Upper lobe of right lung (tissue), 1 donor: ENCODE measurements at regions not wholly inside any gene's neighbourhood (a gene's known extent, or its start where the extent isn't known, plus 50 kb on each side); places are given as distances from the start of the nearest gene placed in this dataset.

Experiments used
- ATAC-seq: fragments of 200-7000 bp; cut with Tn5 transposase; one replicate; pipeline ENCODE4 v1.9.1; 2020; ENCODE audit warnings: mild to moderate bottlenecking, moderate library complexity
- DNase-seq: peaks from one replicate; pipeline ENCODE4 v3.0.0-alpha.2; 2020
- H3K27ac ChIP-seq: fragments of 200-600 bp; one replicate; pipeline ENCODE4 v1.8.0; 2022
- H3K27me3 ChIP-seq: fragments of 200-600 bp; one replicate; pipeline ENCODE4 v1.8.0; 2022; ENCODE audit warnings: mild to moderate bottlenecking
- H3K36me3 ChIP-seq: fragments of 200-600 bp; one replicate; pipeline ENCODE4 v1.8.0; 2022
- H3K4me1 ChIP-seq: fragments of 200-600 bp; one replicate; pipeline ENCODE4 v1.8.0; 2022
- H3K4me3 ChIP-seq: fragments of 200-600 bp; one replicate; pipeline ENCODE4 v1.8.0; 2022; ENCODE audit warnings: mild to moderate bottlenecking
- H3K9me3 ChIP-seq: fragments of 200-600 bp; one replicate; pipeline ENCODE4 v1.8.0; 2022
- intact Hi-C: fragments of 100-400 bp; cut with DNase I; formaldehyde crosslinking; loops from one replicate; pipeline ENCODE4 v1.11.0; 2022
- TF ChIP-seq, protein P1 (sequence below): fragments of 200-600 bp; IDR thresholded peaks from one replicate; pipeline ENCODE4 v1.8.0; 2022; ENCODE audit warnings: antibody characterized with exemption
- donor health status: DM: no; HTN: yes; CAD: no; lungs with severe emphysema.

DNA sequence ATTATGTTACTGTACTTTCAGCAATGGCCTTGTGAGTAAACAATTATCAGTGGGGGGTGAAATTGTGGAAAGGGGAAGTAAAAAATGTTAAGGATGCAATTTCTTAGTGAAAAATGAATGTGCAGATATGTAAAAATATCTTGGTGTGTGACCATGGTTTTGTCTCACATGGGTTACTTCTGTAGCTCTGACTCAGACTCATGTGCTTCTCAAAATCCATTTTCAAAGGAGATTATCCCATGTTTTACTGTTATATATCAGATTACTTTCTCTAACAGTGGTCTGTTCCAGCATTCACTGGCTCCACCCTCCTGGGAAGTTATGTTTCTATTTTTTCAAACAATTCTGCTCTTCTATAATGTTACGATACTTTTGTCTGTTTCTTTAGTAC is 298.2 kb upstream of the COL3A1 start:
- Histone ChIP-seq H3K27ac (no peak overlapping the region), H3K36me3 (no peaks in the 10 kb centered on the region), H3K4me3 (no peak overlapping the region), H3K9me3 (no peaks in the 10 kb centered on the region), H3K4me1 (no peaks in the 10 kb centered on the region), H3K27me3 (no peaks in the 10 kb centered on the region)
- TF ChIP-seq, protein P1, sequence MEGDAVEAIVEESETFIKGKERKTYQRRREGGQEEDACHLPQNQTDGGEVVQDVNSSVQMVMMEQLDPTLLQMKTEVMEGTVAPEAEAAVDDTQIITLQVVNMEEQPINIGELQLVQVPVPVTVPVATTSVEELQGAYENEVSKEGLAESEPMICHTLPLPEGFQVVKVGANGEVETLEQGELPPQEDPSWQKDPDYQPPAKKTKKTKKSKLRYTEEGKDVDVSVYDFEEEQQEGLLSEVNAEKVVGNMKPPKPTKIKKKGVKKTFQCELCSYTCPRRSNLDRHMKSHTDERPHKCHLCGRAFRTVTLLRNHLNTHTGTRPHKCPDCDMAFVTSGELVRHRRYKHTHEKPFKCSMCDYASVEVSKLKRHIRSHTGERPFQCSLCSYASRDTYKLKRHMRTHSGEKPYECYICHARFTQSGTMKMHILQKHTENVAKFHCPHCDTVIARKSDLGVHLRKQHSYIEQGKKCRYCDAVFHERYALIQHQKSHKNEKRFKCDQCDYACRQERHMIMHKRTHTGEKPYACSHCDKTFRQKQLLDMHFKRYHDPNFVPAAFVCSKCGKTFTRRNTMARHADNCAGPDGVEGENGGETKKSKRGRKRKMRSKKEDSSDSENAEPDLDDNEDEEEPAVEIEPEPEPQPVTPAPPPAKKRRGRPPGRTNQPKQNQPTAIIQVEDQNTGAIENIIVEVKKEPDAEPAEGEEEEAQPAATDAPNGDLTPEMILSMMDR: no peak
- DNase-seq: no peak
- intact Hi-C loops: no loop called here
- no peak for ATAC-seq

DNA sequence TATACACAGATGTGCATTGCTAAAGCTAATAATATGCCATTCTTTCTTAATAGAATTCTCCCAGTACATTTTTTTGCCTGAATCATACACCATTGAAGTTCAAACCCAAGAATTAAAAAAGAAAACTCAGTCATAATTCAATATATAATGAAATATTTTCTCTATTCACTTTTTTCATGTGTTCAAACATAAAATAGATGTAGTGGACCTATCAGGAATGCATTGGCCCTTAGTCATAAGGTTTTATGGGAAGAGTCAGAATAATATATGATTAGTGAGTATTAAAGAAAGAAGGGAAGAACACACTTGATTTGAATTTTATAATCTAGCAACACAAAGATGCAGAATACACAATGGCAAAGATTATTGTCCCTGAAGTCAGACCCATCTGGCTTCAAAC is 297.0 kb upstream of the COL3A1 start:
- no peak for ATAC-seq
- Histone ChIP-seq H3K4me1 (no peaks in the 10 kb centered on the region), H3K36me3 (no peaks in the 10 kb centered on the region), H3K27me3 (no peaks in the 10 kb centered on the region), H3K27ac (no peak overlapping the region), H3K4me3 (no peak overlapping the region), H3K9me3 (no peaks in the 10 kb centered on the region)
- intact Hi-C loops: no loop called here
- no peak for DNase-seq
- TF ChIP-seq, protein P1: no peak

GRCh38 chr2:188678882-188679281 is 295.3 kb upstream of the COL3A1 start:
- no peaks in the 10 kb centered on the region for H3K4me1 ChIP-seq
- DNase-seq: no peak
- H3K27ac ChIP-seq: no peak overlapping the region
- H3K9me3 ChIP-seq: no peaks in the 10 kb centered on the region
- H3K27me3 ChIP-seq: no peaks in the 10 kb centered on the region
- H3K36me3 ChIP-seq: no peaks in the 10 kb centered on the region
- intact Hi-C loops: no loop called here
- no peak overlapping the region for H3K4me3 ChIP-seq
- ATAC-seq: no peak
- TF ChIP-seq, protein P1: no peak

GRCh38 chr2:188682838-188683237 is 291.3 kb upstream of the COL3A1 start:
- H3K4me3 ChIP-seq: no peak overlapping the region
- no peaks in the 10 kb centered on the region for H3K4me1 ChIP-seq
- no peaks in the 10 kb centered on the region for H3K36me3 ChIP-seq
- H3K27me3 ChIP-seq: no peaks in the 10 kb centered on the region
- H3K9me3 ChIP-seq: no peaks in the 10 kb centered on the region
- intact Hi-C loops: no loop called here
- no peak for ATAC-seq
- DNase-seq: no peak
- H3K27ac ChIP-seq: no peak overlapping the region
- TF ChIP-seq, protein P1: no peak

DNA sequence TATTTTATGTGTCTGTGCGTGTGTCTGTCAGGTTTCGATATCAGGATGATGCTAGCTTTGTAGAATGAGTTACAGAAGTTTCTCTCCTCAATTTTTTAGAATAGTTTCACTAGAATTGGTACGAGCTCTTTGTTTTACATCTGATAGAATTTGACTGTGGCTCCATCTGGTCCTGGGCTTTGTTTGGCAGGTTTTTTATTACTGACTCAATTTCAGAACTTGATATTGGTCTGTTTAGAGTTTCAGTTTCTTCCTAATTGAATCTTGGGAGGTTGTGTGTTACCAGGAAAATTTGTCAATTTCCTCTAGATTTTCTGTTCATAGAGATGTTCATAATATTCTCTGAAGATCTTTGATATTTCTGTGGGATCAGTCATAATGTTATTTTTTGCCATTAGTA is 289.4 kb upstream of the COL3A1 start:
- H3K9me3 ChIP-seq: no peaks in the 10 kb centered on the region
- no peak overlapping the region for H3K4me3 ChIP-seq
- no peaks in the 10 kb centered on the region for H3K4me1 ChIP-seq
- TF ChIP-seq, protein P1: no peak
- DNase-seq (no peak), ATAC-seq (no peak)
- H3K36me3 ChIP-seq: no peaks in the 10 kb centered on the region
- H3K27me3 ChIP-seq: no peaks in the 10 kb centered on the region
- H3K27ac ChIP-seq: no peak overlapping the region
- intact Hi-C loops: no loop called here

DNA sequence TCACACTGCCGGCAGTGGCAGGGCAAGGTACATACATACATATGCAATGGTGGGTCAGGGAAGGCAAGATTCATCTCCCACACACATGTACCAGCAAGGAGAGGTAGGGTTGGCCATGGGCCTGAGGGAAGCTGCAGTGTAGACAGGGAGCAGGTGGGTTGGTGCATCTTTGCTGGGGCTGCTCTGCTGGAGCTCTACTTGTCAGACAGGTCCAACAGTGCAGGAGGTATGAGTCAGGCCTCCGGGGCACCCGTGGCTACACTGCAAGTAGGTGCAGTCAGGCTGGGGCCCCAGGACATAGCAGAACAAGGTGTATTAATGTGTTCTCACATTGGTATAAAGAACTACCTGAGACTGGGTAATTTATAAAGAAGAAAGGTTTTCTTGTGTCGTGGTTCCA is 281.1 kb upstream of the COL3A1 start:
- peak; percentile 45 for ATAC-seq
- Histone ChIP-seq H3K27ac (no peak overlapping the region), H3K4me3 (no peak overlapping the region), H3K36me3 (no peaks in the 10 kb centered on the region), H3K4me1 (no peaks in the 10 kb centered on the region), H3K9me3 (no peaks in the 10 kb centered on the region), H3K27me3 (no peaks in the 10 kb centered on the region)
- TF ChIP-seq, protein P1: no peak
- intact Hi-C loops: no loop called here
- DNase-seq: no peak
